ENCODE measurements at regions not wholly inside any gene's neighbourhood (a gene's known extent, or its start where the extent isn't known, plus 50 kb on each side); places are given as distances from the start of the nearest gene placed in this dataset.

DNA sequence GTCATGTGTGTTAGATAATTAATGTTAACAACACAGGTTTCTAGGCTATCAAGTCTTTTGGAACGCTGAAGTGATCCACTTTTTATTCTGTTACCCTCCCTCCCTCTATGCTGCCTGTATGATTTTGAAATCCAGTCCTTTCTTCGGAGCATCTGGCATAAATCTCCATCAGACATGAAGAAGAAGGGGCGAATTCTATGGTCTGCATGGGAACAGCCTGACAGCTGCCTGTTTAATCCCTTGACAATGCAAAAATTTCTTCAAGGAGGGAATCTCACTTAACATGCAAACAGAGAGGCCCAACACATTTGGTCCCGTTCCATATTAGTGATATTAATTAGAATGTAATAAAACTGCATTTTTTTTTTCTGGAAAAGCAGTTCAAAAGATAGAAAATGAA is 145.2 kb downstream of the VGLL3 start:
- Histone ChIP-seq H3K9me3 (ENCODE audit: insufficient read depth, low read length) (no peaks in the 10 kb centered on the region), H4K20me1 (ENCODE audit: insufficient read depth, low read length) (no peaks in the 10 kb centered on the region), H3K9ac (ENCODE audit: low read length) (no peak overlapping the region)

GRCh38 chr3:86838927-86839326 is 152.0 kb downstream of the VGLL3 start:
- Histone ChIP-seq H4K20me1 (ENCODE audit: insufficient read depth, low read length) (no peaks in the 10 kb centered on the region), H3K79me2 (ENCODE audit: low read length) (no peaks in the 10 kb centered on the region), H3K36me3 (replicated peaks; ENCODE audit: low read depth, low read length) (no peaks in the 10 kb centered on the region), H3K27me3 (ENCODE audit: low read depth, low read length) (no peaks in the 10 kb centered on the region), H3K9me3 (ENCODE audit: insufficient read depth, low read length) (no peaks in the 10 kb centered on the region), H3K27ac (ENCODE audit: low read length) (no peak overlapping the region), H3K4me1 (ENCODE audit: low read length) (no peaks in the 10 kb centered on the region), H2AFZ (ENCODE audit: low read depth, low read length) (no peak overlapping the region), H3K9ac (ENCODE audit: low read length) (no peak overlapping the region), H3K4me2 (ENCODE audit: low read length) (no peak overlapping the region), H3K4me3 (ENCODE audit: low read length) (no peak overlapping the region)
- TF ChIP-seq EZH2phosphoT487 (IDR thresholded peaks at IDR 0.05; ENCODE audit: low read depth) = no peak
- TF ChIP-seq CTCF (IDR thresholded peaks at IDR 0.05; ENCODE audit: low read depth, low read length) = no peak

More for the DNA sequence above, 145.2 kb downstream of the VGLL3 start:
- peaks cover 8% of the 10 kb centered on the region for H3K4me1 ChIP-seq (ENCODE audit: low read length)
- no peaks in the 10 kb centered on the region for H3K36me3 ChIP-seq (replicated peaks; ENCODE audit: low read depth, low read length)
- H3K4me3 ChIP-seq (ENCODE audit: low read length) = no peak overlapping the region
- TF ChIP-seq EZH2phosphoT487 (IDR thresholded peaks at IDR 0.05; ENCODE audit: low read depth) (no peak), CTCF (IDR thresholded peaks at IDR 0.05; ENCODE audit: low read depth, low read length) (no peak)
- no peak overlapping the region for H3K27ac ChIP-seq (ENCODE audit: low read length)
- H3K79me2 ChIP-seq (ENCODE audit: low read length) = no peaks in the 10 kb centered on the region
- H3K27me3 ChIP-seq (ENCODE audit: low read depth, low read length) = no peaks in the 10 kb centered on the region
- no peak overlapping the region for H2AFZ ChIP-seq (ENCODE audit: low read depth, low read length)
- H3K4me2 ChIP-seq (ENCODE audit: low read length) = no peak overlapping the region

- no peak overlapping the region for H2AFZ ChIP-seq (ENCODE audit: low read depth, low read length)
- no peaks in the 10 kb centered on the region for H3K9me3 ChIP-seq (ENCODE audit: insufficient read depth, low read length)
- H3K36me3 ChIP-seq (replicated peaks; ENCODE audit: low read depth, low read length) = no peaks in the 10 kb centered on the region
- H4K20me1 ChIP-seq (ENCODE audit: insufficient read depth, low read length) = no peaks in the 10 kb centered on the region
- TF ChIP-seq CTCF (IDR thresholded peaks at IDR 0.05; ENCODE audit: low read depth, low read length) (no peak), EZH2phosphoT487 (IDR thresholded peaks at IDR 0.05; ENCODE audit: low read depth) (no peak)
- no peak overlapping the region for H3K4me2 ChIP-seq (ENCODE audit: low read length)
- no peaks in the 10 kb centered on the region for H3K4me1 ChIP-seq (ENCODE audit: low read length)
- no peaks in the 10 kb centered on the region for H3K27me3 ChIP-seq (ENCODE audit: low read depth, low read length)
- no peak overlapping the region for H3K9ac ChIP-seq (ENCODE audit: low read length)
- no peak overlapping the region for H3K4me3 ChIP-seq (ENCODE audit: low read length)
- H3K27ac ChIP-seq (ENCODE audit: low read length) = no peak overlapping the region
- no peaks in the 10 kb centered on the region for H3K79me2 ChIP-seq (ENCODE audit: low read length)
Observed at GRCh38 chr3:86837871-86838270, 153.1 kb downstream of the VGLL3 start.

GRCh38 chr3:86830566-86830965 is 160.4 kb downstream of the VGLL3 start:
- Histone ChIP-seq H3K79me2 (ENCODE audit: low read length) (no peaks in the 10 kb centered on the region), H3K9ac (ENCODE audit: low read length) (no peak overlapping the region), H3K4me3 (ENCODE audit: low read length) (no peak overlapping the region), H3K27ac (ENCODE audit: low read length) (no peak overlapping the region), H3K9me3 (ENCODE audit: insufficient read depth, low read length) (no peaks in the 10 kb centered on the region), H2AFZ (ENCODE audit: low read depth, low read length) (no peak overlapping the region), H3K36me3 (replicated peaks; ENCODE audit: low read depth, low read length) (no peaks in the 10 kb centered on the region), H3K27me3 (ENCODE audit: low read depth, low read length) (no peaks in the 10 kb centered on the region), H3K4me2 (ENCODE audit: low read length) (no peak overlapping the region), H3K4me1 (ENCODE audit: low read length) (no peaks in the 10 kb centered on the region), H4K20me1 (ENCODE audit: insufficient read depth, low read length) (no peaks in the 10 kb centered on the region)
- TF ChIP-seq EZH2phosphoT487 (IDR thresholded peaks at IDR 0.05; ENCODE audit: low read depth) = no peak
- no peak for TF ChIP-seq CTCF (IDR thresholded peaks at IDR 0.05; ENCODE audit: low read depth, low read length)
